ENCODE measurements at regions not wholly inside any gene's neighbourhood (a gene's known extent, or its start where the extent isn't known, plus 50 kb on each side); places are given as distances from the start of the nearest gene placed in this dataset.
"Not testable (repeated sequence)": the region's sequence is repeated elsewhere in the genome, so short reads cannot be mapped to it uniquely, and the experiment has no call there.

DNA sequence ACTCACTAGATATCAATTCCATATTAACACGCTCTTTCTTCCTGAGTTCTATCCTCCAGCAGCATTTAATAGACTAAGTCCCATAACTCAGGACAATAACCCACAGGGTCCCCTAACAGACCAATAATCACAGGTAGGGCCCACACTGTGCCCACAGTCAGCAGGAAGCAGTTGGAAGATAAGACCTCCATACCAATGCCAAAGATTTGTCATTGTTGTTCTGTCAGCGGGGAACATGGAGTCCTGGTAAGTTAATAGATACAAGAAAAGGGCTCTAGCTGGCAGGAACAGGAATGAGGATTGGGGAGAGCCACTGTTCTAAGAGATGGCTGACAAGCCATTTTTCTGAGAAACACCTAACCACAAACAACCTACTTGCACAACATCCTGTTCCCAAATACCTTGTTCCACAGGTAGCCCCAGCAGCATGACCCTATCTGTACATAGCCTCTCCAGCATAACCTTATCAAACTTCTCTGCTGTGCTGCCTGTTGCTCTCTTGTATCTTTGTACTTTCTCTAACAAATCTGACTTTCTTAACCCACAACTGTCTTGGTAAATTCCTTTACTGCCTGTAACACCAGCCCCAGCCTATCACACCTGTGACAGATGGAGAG lies 142.0 kb upstream of the KCNJ15 start:
- DNase-seq, result no peak

DNA sequence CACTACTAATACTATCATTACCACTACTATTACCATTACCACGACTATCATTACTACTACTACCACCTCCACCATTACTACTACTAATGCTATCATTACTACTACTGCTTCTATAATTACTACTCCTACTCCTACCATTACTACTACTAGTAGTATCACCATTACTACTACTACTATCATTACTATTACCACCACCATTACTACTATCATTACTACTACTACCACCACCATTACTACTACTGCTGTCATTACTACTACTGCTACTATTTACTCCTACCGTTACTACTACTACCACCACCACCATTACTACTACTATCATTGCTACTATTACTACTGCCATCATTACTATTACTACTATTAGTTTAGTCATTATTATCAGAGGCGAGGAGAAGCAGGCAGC lies 140.9 kb upstream of the KCNJ15 start:
- no peak for DNase-seq

DNA sequence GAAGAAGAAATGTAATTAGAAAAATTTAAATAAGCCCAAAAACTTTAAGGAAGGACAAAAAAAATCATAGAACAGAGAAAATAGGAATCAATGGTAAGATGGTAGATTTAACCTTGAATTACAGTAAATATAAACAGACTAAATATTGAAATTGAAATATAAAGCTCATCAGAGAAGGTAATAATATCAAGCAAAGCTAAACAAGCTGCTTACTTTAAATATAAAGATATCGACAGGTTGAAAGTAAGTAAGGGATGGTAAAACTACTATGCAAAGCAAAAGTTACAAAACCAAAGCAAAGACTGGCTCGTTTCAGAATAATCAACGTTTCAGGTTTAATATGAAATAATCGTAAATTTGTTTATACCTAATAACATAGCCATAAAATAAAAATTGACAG lies 137.0 kb upstream of the KCNJ15 start:
- DNase-seq, result no peak

GRCh38 chr21:38120679-38120983 lies 136.2 kb upstream of the KCNJ15 start:
- not testable (repeated sequence) for DNase-seq

DNA sequence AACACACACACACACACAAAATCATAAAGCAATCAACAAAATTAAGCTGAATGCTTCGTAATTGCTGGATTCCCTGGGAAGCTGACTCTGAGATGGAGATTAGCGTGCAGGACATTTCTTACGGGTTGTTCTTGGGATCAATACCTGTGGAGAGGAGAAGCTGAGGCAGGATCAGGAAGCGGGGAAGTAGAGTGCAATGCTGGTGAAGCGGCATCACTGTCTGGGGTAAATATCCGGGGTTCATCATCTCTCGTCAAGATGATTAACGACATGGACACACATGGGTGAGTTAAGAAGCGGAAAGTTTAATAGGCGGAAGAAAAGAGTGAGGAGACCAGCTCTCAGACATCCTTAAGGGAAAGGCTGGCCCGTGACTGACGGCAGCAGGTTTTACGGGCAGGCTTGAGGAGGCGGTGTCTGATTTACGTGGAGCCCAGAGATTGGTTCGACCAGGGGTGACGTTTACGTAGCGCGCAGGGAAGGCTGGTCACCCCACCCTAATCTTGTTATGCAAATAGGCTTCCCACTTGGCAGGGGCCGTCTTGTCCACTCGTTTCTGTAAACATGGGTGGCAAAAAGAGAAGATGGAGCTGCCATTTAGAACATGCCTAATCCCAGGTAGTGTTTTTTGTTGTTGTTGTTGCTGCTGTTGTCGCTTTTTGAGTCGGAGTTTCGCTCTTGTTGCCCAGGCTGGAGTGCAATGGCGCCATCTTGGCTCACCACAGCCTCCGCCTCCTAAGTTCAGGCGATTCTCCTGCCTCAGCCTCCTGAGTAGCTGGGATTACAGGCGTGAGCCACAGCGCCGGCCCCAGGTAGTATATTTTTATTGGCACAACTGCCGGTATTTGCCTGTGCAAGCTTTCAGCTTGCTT lies 135.6 kb upstream of the KCNJ15 start:
- DNase-seq, result no peak

DNA sequence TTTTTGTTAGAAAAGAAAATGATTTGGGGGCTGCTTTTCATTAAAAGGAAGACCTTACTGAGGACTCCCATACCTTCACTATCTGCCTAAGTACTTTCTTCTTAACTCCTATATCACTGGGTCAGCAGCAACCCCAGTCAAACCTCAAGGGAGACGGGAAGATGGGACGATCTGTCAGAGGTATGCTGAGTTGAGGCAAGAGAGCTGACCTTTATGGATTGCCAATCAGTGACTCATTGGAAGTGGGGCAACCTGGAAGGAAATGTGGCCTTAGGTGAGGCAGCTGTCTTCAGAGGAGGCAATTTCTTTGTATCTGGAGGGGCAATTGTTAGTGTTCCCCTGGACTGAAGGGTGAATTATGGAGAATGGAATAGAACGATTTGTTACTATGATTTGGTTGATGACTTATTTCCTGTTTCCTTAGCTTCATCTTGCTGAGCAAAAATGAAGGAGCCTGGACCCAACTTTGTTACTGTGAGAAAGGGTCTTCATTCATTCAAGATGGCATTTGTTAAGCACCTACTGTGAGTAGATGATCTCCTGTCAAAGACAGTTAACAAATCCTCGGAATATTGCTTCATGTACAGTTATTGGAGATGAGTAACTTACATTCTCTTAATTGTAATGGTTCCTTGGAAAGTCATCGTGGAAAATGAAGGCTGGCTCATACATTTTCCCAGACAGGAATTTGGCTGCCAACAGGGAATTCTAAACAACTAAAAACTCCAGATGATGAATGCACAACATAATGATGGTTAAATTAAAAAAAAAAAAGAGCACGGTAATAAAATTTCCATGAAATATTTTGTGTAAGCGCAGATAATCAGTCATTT lies 134.7 kb upstream of the KCNJ15 start:
- DNase-seq, result no peak

DNA sequence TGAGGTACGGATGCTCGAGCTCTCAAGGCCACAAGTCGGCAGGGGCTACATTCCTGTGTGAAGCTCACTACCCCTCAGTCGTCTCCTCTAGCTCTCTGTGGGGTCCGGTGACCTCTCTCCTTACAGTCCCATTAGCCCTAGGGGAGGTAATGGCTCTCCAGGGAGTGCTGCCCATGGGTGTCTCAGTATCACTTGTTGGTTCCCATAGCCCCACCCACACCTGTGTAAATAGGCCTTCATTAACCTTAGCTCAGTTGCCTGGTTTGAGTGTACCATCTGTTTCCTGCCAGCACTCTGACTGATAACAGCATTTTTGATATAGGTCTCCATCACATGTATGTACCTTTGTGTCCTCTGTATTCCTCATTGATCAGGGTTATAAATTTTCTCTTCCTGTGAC lies 133.2 kb upstream of the KCNJ15 start:
- no peak for DNase-seq

- DNase-seq, result peak; percentile 41
Observed at GRCh38 chr21:38126666-38127303, 130.0 kb upstream of the KCNJ15 start.

GRCh38 chr21:38129711-38130110 lies 127.1 kb upstream of the KCNJ15 start:
- no peak for DNase-seq

GRCh38 chr21:38133240-38133639 lies 123.6 kb upstream of the KCNJ15 start:
- no peak for DNase-seq

DNA sequence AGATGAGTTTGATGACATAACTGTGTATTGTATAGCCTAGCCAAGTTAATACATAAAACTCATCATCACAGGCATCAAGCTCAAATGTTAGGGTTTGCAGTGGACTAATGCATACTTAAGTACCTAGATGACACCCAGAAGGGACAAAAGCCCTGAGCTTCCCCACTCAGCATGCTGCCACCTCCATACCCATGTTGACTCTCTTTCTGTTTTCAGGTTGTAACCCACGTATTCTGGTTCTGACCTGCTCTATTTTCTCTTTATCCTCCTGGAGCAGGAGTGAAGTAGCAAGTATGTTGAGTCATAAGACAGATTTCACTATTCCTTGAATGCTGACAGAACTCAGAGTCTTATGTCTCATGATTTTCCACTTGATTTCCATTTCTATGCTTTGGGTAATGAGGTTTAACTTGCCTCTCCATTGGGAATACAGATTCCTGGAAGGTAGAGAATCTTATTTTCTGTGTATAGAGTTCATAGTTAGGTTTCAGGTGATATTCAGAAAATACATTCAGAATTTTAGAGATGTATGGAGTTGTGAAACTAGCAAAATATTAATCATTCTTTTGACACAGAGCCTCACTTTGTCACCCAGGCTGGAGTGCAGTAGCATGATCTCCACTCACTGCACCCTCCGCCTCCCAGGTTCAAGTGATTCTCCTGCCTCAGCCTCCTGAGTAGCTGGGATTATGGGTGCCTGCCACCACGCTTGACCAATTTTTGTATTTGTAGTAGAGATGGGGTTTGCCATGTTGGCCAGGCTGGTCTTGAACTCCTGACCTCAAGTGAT lies 122.5 kb upstream of the KCNJ15 start:
- no peak for DNase-seq

DNA sequence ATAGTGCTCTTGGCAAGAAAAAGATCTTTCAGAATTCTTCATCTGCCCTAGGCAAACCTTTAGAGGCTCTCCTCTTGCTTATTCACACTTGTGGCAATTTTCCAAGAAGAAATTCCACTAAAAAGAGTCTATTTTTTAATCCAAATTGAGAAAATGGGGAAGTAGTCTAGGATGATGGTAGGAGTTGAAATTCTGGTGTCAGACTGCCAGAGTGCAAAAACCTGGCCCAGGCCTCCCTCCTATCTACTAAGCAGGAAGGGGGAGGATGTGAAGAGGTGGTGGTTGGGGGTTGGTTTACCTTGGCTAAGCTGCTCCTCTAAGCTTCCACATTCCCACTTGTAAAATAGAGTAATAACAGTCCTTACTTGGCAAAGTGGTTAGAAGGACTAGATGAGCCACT lies 120.6 kb upstream of the KCNJ15 start:
- DNase-seq, result peak; percentile 40

GRCh38 chr21:38139380-38140168 lies 117.2 kb upstream of the KCNJ15 start:
- no peak for DNase-seq

GRCh38 chr21:38140207-38140903 lies 116.4 kb upstream of the KCNJ15 start:
- no peak for DNase-seq

- DNase-seq, result peak; percentile 22
Observed at GRCh38 chr21:38142224-38142623, 114.6 kb upstream of the KCNJ15 start.

- DNase-seq, result no peak
Observed at GRCh38 chr21:38144193-38144592, 112.6 kb upstream of the KCNJ15 start.

GRCh38 chr21:38145104-38145503 lies 111.7 kb upstream of the KCNJ15 start:
- DNase-seq, result no peak

DNA sequence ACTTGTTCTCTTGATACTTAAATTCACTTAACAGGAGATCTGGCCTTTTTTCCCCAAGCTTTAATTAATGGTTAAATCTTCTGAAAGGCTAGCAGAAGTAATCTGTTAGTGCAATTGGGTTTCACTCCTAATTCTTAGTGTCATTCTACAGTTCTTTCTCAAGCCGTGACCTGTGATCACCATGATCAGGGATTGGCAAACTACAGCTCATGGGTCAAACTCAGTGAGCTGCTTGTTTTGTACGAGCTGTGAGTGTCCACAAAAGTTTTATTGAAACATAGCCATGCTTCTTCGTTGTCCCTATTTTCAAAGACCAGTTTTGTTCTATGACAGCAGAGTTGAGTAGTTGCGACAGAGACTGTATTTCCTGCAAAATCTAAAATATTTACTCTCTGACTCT lies 109.4 kb upstream of the KCNJ15 start:
- DNase-seq, result no peak

- no peak for DNase-seq
Observed at GRCh38 chr21:38148046-38148445, 108.7 kb upstream of the KCNJ15 start.

GRCh38 chr21:38151021-38151645 lies 105.7 kb upstream of the KCNJ15 start:
- DNase-seq, result no peak
